Astrocyte of the cerebellum (primary cell): ENCODE measurements at regions not wholly inside any gene's neighbourhood (a gene's known extent, or its start where the extent isn't known, plus 50 kb on each side); places are given as distances from the start of the nearest gene placed in this dataset.

Experiments used
- DNase-seq: peaks from one replicate; pipeline ENCODE4 v3.0.0-alpha.2; 2011; ENCODE audit warnings: low read depth
- H3K4me3 ChIP-seq: 2 replicates; pipeline ENCODE4 v1.5.1; 2011; ENCODE audit warnings: mild to moderate bottlenecking, low read depth, low read length, moderate library complexity
- CTCF ChIP-seq: IDR thresholded peaks from 2 replicates; pipeline ENCODE4 v1.5.1; 2012; ENCODE audit warnings: low read length, low read depth, moderate library complexity, mild to moderate bottlenecking; ENCODE audit errors: missing control alignments
- in situ Hi-C: cut with HindIII; loops from 2 replicates; pipeline ENCODE4 v1.10.0; 2017; ENCODE audit warnings: low sequenced_read_pairs

DNA sequence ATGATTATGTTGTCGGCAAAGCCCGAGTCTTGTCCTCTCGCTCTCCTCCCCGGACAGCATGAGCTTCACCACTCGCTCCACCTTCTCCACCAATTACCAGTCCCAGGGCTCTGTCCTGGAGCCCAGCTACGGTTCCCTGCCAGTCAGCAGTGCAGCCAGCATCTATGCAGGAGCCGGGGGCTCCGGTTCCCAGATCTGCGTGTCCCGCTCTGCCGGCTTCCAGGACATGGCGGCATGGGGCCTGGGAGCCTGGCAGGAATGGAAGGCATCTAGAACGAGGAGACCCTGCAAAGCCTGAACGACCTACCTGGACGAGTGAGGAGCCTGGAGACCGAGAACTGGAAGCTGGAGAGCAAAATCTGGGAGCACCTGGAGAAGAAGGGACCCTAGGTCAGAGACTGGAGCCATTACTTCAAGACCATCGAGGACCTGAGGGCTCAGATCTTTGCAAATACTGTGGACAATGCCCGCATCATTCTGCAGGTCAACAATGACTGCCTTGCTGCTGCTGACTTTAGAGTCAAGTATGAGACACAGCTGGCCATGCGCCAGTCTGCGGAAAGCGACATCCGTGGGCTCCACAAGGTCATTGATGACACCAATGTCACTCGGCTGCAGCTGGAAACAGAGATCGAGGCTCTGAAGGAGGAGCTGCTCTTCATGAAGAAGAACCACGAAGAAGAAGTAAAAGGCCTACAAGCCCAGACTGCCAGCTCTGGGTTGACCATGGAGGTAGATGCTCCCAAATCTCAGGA is 101.3 kb upstream of the MAN2A1 start:
- TF ChIP-seq CTCF: no peak
- no peak for DNase-seq
- in situ Hi-C loops: no loop called here
- no peak overlapping the region for H3K4me3 ChIP-seq

- no peak for DNase-seq
- H3K4me3 ChIP-seq: no peak overlapping the region
- in situ Hi-C loops: no loop called here
- TF ChIP-seq CTCF: no peak
Measured at GRCh38 chr5:109584986-109585599, 104.6 kb upstream of the MAN2A1 start.

GRCh38 chr5:109580225-109580624 is 109.5 kb upstream of the MAN2A1 start:
- in situ Hi-C loops: no loop called here
- H3K4me3 ChIP-seq: no peak overlapping the region
- no peak for DNase-seq
- TF ChIP-seq CTCF: no peak

GRCh38 chr5:109575506-109575905 is 114.2 kb upstream of the MAN2A1 start:
- no peak for DNase-seq
- in situ Hi-C loops: no loop called here
- no peak overlapping the region for H3K4me3 ChIP-seq
- no peak for TF ChIP-seq CTCF

DNA sequence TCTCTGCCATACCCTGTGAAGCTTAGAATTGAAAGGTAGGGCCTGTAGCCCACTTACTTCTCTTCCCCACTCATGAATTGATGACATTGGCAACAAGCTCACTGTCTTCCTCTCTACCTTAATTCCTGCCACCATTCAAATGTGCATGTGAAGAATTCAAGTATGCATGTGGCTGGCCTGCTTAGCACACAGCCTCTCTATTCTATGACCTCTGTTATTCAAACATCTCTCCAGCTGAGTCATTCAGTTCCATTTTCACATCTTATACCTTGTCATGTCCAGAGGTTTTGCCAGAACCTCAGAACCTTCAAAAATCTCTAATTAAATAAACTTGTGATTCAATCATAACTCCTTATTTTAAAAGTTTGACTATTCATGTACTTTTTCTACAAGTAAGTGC is 114.7 kb upstream of the MAN2A1 start:
- in situ Hi-C loops: no loop called here
- DNase-seq: no peak
- H3K4me3 ChIP-seq: no peak overlapping the region
- TF ChIP-seq CTCF: no peak

- no peak for DNase-seq
- in situ Hi-C loops: no loop called here
- TF ChIP-seq CTCF: no peak
- H3K4me3 ChIP-seq: no peak overlapping the region
Measured at GRCh38 chr5:109573766-109574165, 116.0 kb upstream of the MAN2A1 start.
